ENCODE measurements at regions not wholly inside any gene's neighbourhood (a gene's known extent, or its start where the extent isn't known, plus 50 kb on each side); places are given as distances from the start of the nearest gene placed in this dataset.

GRCh38 chr7:136293841-136294391, 316.8 kb upstream of the MTPN start:
- no peak for TF ChIP-seq CTCF (IDR thresholded peaks at IDR 0.05; ENCODE audit: insufficient read depth, low read length, poor library complexity, severe bottlenecking)
- no peak for TF ChIP-seq EZH2phosphoT487 (conservative IDR thresholded peaks at IDR 0.05; ENCODE audit: low read length)
